ENCODE measurements at regions not wholly inside any gene's neighbourhood (a gene's known extent, or its start where the extent isn't known, plus 50 kb on each side); places are given as distances from the start of the nearest gene placed in this dataset.

GRCh38 chr2:53211201-53211774 is 556.3 kb upstream of the CHAC2 start:
- TF ChIP-seq CTCF (optimal IDR thresholded peaks at IDR 0.05 in 1 of 3, IDR thresholded peaks at IDR 0.05 in 1 of 3, conservative IDR thresholded peaks at IDR 0.05 in 1 of 3; ENCODE audit: extremely low read depth in 1 of 3, insufficient read depth in 2 of 3, low read length in 3 of 3) (no peak), EZH2 (IDR thresholded peaks at IDR 0.05; ENCODE audit: low read length) (no peak)
